HEK293 (cell line): ENCODE measurements at regions not wholly inside any gene's neighbourhood (a gene's known extent, or its start where the extent isn't known, plus 50 kb on each side); places are given as distances from the start of the nearest gene placed in this dataset.

Experiments used
- FEZF1 ChIP-seq: fragments of 450-650 bp; formaldehyde crosslinking; IDR thresholded peaks from 2 replicates; pipeline ENCODE4 v1.5.1; 2016; ENCODE audit warnings: missing biosample characterization, missing genetic modification characterization
- ZBTB20 ChIP-seq: fragments of 450-650 bp; formaldehyde crosslinking; IDR thresholded peaks from 2 replicates; pipeline ENCODE4 v1.5.1; 2016; ENCODE audit warnings: missing biosample characterization, missing genetic modification characterization
- ZEB2 ChIP-seq: fragments of 450-650 bp; formaldehyde crosslinking; IDR thresholded peaks from 2 replicates; pipeline ENCODE4 v1.5.1; 2016; ENCODE audit warnings: missing biosample characterization, missing genetic modification characterization
- ZNF658 ChIP-seq: fragments of 450-650 bp; formaldehyde crosslinking; IDR thresholded peaks from 2 replicates; pipeline ENCODE4; 2016; ENCODE audit warnings: missing biosample characterization, missing genetic modification characterization
- ZNF843 ChIP-seq: fragments of 450-650 bp; formaldehyde crosslinking; IDR thresholded peaks from 2 replicates; pipeline ENCODE4 v1.5.1; 2016; ENCODE audit warnings: missing biosample characterization, missing genetic modification characterization

- TF ChIP-seq FEZF1 = no peak
- no peak for TF ChIP-seq ZBTB20 (tag by site-specific recombination)
- TF ChIP-seq ZNF658 (tag by site-specific recombination) = no peak
- TF ChIP-seq ZEB2 (tag by site-specific recombination) = no peak
- no peak for TF ChIP-seq ZNF843 (tag by site-specific recombination)
Observed at GRCh38 chr6:74070711-74071110, 374.7 kb downstream of the CD109 start.
